HPDE6-E6E7 (cell line): ENCODE measurements at regions not wholly inside any gene's neighbourhood (a gene's known extent, or its start where the extent isn't known, plus 50 kb on each side); places are given as distances from the start of the nearest gene placed in this dataset.

Source experiments
- DNase-seq: peaks from one replicate; pipeline ENCODE4 v3.0.0; 2011; ENCODE audit warnings: missing footprints; ENCODE audit errors: extremely low spot score

GRCh38 chr6:146903451-146903850 is 300.8 kb upstream of the STXBP5 start:
- DNase-seq = no peak

- DNase-seq = no peak
These were observed 299.6 kb upstream of the STXBP5 start for GRCh38 chr6:146904596-146904995.

- DNase-seq = no peak
These were observed 299.0 kb upstream of the STXBP5 start for GRCh38 chr6:146905181-146905704.

- DNase-seq = no peak
These were observed 295.4 kb upstream of the STXBP5 start for GRCh38 chr6:146908786-146909185.

- DNase-seq = no peak
These were observed 294.8 kb upstream of the STXBP5 start for GRCh38 chr6:146909376-146909775.

GRCh38 chr6:146909886-146910285 is 294.3 kb upstream of the STXBP5 start:
- no peak for DNase-seq

- no peak for DNase-seq
These were observed 293.6 kb upstream of the STXBP5 start for GRCh38 chr6:146910611-146911010.

- DNase-seq = no peak
These were observed 292.5 kb upstream of the STXBP5 start for GRCh38 chr6:146911635-146912215.

GRCh38 chr6:146912730-146913685 is 291.2 kb upstream of the STXBP5 start:
- DNase-seq = no peak

GRCh38 chr6:146913842-146914488 is 290.3 kb upstream of the STXBP5 start:
- peak; percentile 69 for DNase-seq

- peak; percentile 48 for DNase-seq
These were observed 289.4 kb upstream of the STXBP5 start for GRCh38 chr6:146914489-146915483.

- no peak for DNase-seq
These were observed 288.5 kb upstream of the STXBP5 start for GRCh38 chr6:146915671-146916127.

- no peak for DNase-seq
These were observed 287.7 kb upstream of the STXBP5 start for GRCh38 chr6:146916435-146917025.

GRCh38 chr6:146917182-146917581 is 287.0 kb upstream of the STXBP5 start:
- DNase-seq = no peak

- DNase-seq = no peak
These were observed 286.2 kb upstream of the STXBP5 start for GRCh38 chr6:146917979-146918378.

GRCh38 chr6:146919017-146919416 is 285.2 kb upstream of the STXBP5 start:
- DNase-seq = no peak

GRCh38 chr6:146923205-146923833 is 280.9 kb upstream of the STXBP5 start:
- DNase-seq = no peak

GRCh38 chr6:146925846-146926245 is 278.4 kb upstream of the STXBP5 start:
- no peak for DNase-seq

- DNase-seq = no peak
These were observed 275.7 kb upstream of the STXBP5 start for GRCh38 chr6:146928503-146928902.

- DNase-seq = no peak
These were observed 273.0 kb upstream of the STXBP5 start for GRCh38 chr6:146931214-146931613.
